ENCODE measurements at regions not wholly inside any gene's neighbourhood (a gene's known extent, or its start where the extent isn't known, plus 50 kb on each side); places are given as distances from the start of the nearest gene placed in this dataset.

- H3K4me3 ChIP-seq (replicated peaks; ENCODE audit: low read depth, low read length): no peak overlapping the region
- no peak for DNase-seq (ENCODE audit: low read depth)
- no peak for TF ChIP-seq CTCF (IDR thresholded peaks at IDR 0.05; ENCODE audit: low read length, missing control alignments)
Observed at GRCh38 chr16:52368859-52369258, 178.1 kb downstream of the TOX3 start.

GRCh38 chr16:52367821-52368220 is 179.1 kb downstream of the TOX3 start:
- no peak for DNase-seq (ENCODE audit: low read depth)
- TF ChIP-seq CTCF (IDR thresholded peaks at IDR 0.05; ENCODE audit: low read length, missing control alignments): no peak
- H3K4me3 ChIP-seq (replicated peaks; ENCODE audit: low read depth, low read length): no peak overlapping the region

- no peak for DNase-seq (ENCODE audit: low read depth)
- no peak overlapping the region for H3K4me3 ChIP-seq (replicated peaks; ENCODE audit: low read depth, low read length)
- TF ChIP-seq CTCF (IDR thresholded peaks at IDR 0.05; ENCODE audit: low read length, missing control alignments): no peak
Observed at GRCh38 chr16:52366983-52367382, 180.0 kb downstream of the TOX3 start.

GRCh38 chr16:52364500-52364899 is 182.4 kb downstream of the TOX3 start:
- no peak for TF ChIP-seq CTCF (IDR thresholded peaks at IDR 0.05; ENCODE audit: low read length, missing control alignments)
- no peak for DNase-seq (ENCODE audit: low read depth)
- no peak overlapping the region for H3K4me3 ChIP-seq (replicated peaks; ENCODE audit: low read depth, low read length)

GRCh38 chr16:52363082-52363481 is 183.9 kb downstream of the TOX3 start:
- no peak for DNase-seq (ENCODE audit: low read depth)
- no peak for TF ChIP-seq CTCF (IDR thresholded peaks at IDR 0.05; ENCODE audit: low read length, missing control alignments)
- H3K4me3 ChIP-seq (replicated peaks; ENCODE audit: low read depth, low read length): no peak overlapping the region

GRCh38 chr16:52357711-52358110 is 189.2 kb downstream of the TOX3 start:
- TF ChIP-seq CTCF (IDR thresholded peaks at IDR 0.05; ENCODE audit: low read length, missing control alignments): no peak
- no peak overlapping the region for H3K4me3 ChIP-seq (replicated peaks; ENCODE audit: low read depth, low read length)
- no peak for DNase-seq (ENCODE audit: low read depth)

- H3K4me3 ChIP-seq (replicated peaks; ENCODE audit: low read depth, low read length): no peak overlapping the region
- TF ChIP-seq CTCF (IDR thresholded peaks at IDR 0.05; ENCODE audit: low read length, missing control alignments): no peak
- DNase-seq (ENCODE audit: low read depth): no peak
Observed at GRCh38 chr16:52353249-52353648, 193.7 kb downstream of the TOX3 start.

Measured in fibroblast of pulmonary artery (primary cell).